GM10266 (cell line): ENCODE measurements at regions not wholly inside any gene's neighbourhood (a gene's known extent, or its start where the extent isn't known, plus 50 kb on each side); places are given as distances from the start of the nearest gene placed in this dataset.

Source experiments
- DNase-seq: peaks from one replicate; pipeline ENCODE4 v3.0.0; 2012; ENCODE audit errors: extremely low spot score
- CTCF ChIP-seq: IDR thresholded peaks from 2 replicates; pipeline ENCODE4 v1.5.1; 2012; ENCODE audit warnings: mild to moderate bottlenecking, low read depth; ENCODE audit not compliant: control insufficient read depth, insufficient read depth; ENCODE audit errors: missing control alignments

GRCh38 chr13:107099661-107100060, 531.7 kb upstream of the ARGLU1 start:
- no peak for TF ChIP-seq CTCF
- no peak for DNase-seq

- no peak for DNase-seq
- no peak for TF ChIP-seq CTCF
Measured at GRCh38 chr13:107097916-107098315, 530.0 kb upstream of the ARGLU1 start.

- TF ChIP-seq CTCF = no peak
- no peak for DNase-seq
Measured at GRCh38 chr13:107095876-107096275, 527.9 kb upstream of the ARGLU1 start.

DNA sequence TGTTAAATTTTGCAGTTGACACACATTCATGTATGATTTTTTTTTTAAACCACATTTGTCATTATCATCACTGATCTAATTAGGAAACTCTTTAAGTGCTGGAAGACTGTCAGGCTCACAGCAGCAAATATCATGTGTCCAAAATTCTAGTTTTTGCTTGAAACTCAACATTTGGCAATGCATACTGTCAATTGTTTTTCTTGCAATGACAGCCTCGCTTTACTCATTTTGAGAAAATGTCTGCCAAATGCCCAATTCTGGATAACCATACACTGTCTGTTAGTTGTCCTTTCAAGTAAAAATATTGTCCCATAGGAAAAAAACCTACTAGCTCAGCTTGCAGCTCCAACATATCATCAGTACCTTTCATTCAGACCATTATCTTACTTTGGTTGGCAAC, 523.9 kb upstream of the ARGLU1 start:
- DNase-seq = no peak
- TF ChIP-seq CTCF = no peak

- no peak for TF ChIP-seq CTCF
- DNase-seq = no peak
Measured at GRCh38 chr13:107091428-107091827, 523.5 kb upstream of the ARGLU1 start.

GRCh38 chr13:107088061-107088460, 520.1 kb upstream of the ARGLU1 start:
- DNase-seq = no peak
- no peak for TF ChIP-seq CTCF

DNA sequence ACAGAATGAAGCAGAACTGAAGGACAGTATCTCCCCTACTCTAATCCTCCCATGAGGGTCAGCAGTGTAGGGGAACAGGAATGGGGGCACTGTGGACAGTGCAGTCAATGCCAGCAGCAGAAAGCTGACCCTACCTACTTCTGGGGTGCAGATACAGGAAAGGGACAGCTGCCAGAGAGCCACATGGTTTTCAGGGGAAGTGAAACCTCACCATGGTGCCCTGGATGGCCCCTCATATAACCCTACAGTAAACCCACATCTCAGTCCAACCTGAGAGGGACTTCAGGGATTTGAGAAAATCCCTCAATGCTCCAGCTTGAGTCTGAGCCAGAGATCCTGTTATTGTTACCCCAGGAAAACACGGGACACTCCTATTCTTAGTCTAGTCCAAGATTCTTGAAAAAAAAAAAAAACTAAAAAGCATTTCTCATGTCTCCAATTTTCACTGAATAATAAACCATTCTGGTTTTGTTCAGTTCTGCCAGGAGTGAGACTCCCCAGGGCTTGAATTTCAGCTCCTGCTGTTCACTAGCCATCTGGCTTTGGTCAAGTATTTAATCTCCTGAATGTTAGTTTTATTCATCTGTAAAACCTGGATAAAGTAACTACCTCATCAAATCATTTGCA, 511.6 kb upstream of the ARGLU1 start:
- TF ChIP-seq CTCF = no peak
- no peak for DNase-seq
